Panc1 (cell line): ENCODE measurements at regions not wholly inside any gene's neighbourhood (a gene's known extent, or its start where the extent isn't known, plus 50 kb on each side); places are given as distances from the start of the nearest gene placed in this dataset.

Source experiments
- ATAC-seq: fragments of 200-7000 bp; cut with Tn5 transposase; 2 replicates; pipeline ENCODE4 v1.9.1; 2020; ENCODE audit warnings: mild to moderate bottlenecking, moderate library complexity
- BruUV-seq: library from RNA; stranded (reverse); fragments of 400-500 nt; replicated peaks from 2 replicates; lab custom pipeline; 2021; lab: Mats Ljungman, UMichigan
- CTCF ChIA-PET: fragments of 300-600 bp; sonication (Branson Sonifier 250); formaldehyde crosslinking; loops from one replicate; lab custom pipeline; 2022; ENCODE audit warnings: antibody characterized with exemption; lab: Charles Lee
- POLR2A ChIA-PET: fragments of 300-600 bp; sonication (Branson Sonifier 250); formaldehyde crosslinking; loops from one replicate; lab custom pipeline; 2022; ENCODE audit warnings: antibody characterized with exemption; lab: Charles Lee
- DNase-seq: peaks from one replicate; pipeline ENCODE4 v3.0.0-alpha.2; 2010; ENCODE audit warnings: low read depth, low spot score
- H3K27ac ChIP-seq: 2 replicates; pipeline ENCODE4 v1.5.1; 2011; ENCODE audit warnings: mild to moderate bottlenecking, low read length, inconsistent platforms
- H3K27me3 ChIP-seq: fragments of 200-500 bp; sonication (Bioruptor generic); 2 replicates; pipeline ENCODE4 v1.6.0; 2014; ENCODE audit warnings: low read length, inconsistent platforms; ENCODE audit not compliant: control insufficient read depth, insufficient read depth
- H3K36me3 ChIP-seq: fragments of 200-500 bp; sonication (Bioruptor generic); 2 replicates; pipeline ENCODE4 v1.5.1; 2014; ENCODE audit warnings: inconsistent platforms, mild to moderate bottlenecking, low read length, moderate library complexity; ENCODE audit not compliant: control insufficient read depth, insufficient read depth
- H3K4me1 ChIP-seq: 2 replicates; pipeline ENCODE4 v1.5.1; 2011; ENCODE audit warnings: inconsistent platforms, mild to moderate bottlenecking, low read length, moderate library complexity; ENCODE audit not compliant: control insufficient read depth, insufficient read depth
- H3K4me3 ChIP-seq, 2 experiments: 2 replicates each; pipeline ENCODE4 v1.5.1; 2011 to 2012; ENCODE audit warnings: low read depth in 2 of 2, low read length in 2 of 2, mild to moderate bottlenecking in 2 of 2, inconsistent platforms in 1 of 2, moderate library complexity in 1 of 2
- H3K9me3 ChIP-seq: fragments of 200-500 bp; sonication (Bioruptor generic); 2 replicates; pipeline ENCODE4 v1.5.1; 2014; ENCODE audit warnings: low read depth, mild to moderate bottlenecking, inconsistent platforms, low read length, moderate library complexity; ENCODE audit not compliant: control insufficient read depth, insufficient read depth
- CTCF ChIP-seq: fragments of 450-650 bp; IDR thresholded peaks from 2 replicates; pipeline ENCODE4 v1.5.1; 2017; ENCODE audit warnings: mild to moderate bottlenecking
- POLR2AphosphoS5 ChIP-seq: IDR thresholded peaks from 2 replicates; pipeline ENCODE4 v1.6.1; 2012; ENCODE audit warnings: mild to moderate bottlenecking, low read depth, low read length, moderate library complexity
- REST ChIP-seq, 2 experiments: IDR thresholded peaks; 2 replicates each; pipeline ENCODE4 v1.6.1; 2011 to 2012; ENCODE audit warnings: low read depth in 2 of 2, control low read depth in 1 of 2, low read length in 1 of 2, mild to moderate bottlenecking in 1 of 2, moderate library complexity in 1 of 2; ENCODE audit not compliant: insufficient read depth in 1 of 2
- SIN3A ChIP-seq: IDR thresholded peaks from 2 replicates; pipeline ENCODE4 v1.6.1; 2012; ENCODE audit warnings: low read depth, mild to moderate bottlenecking, low read length, moderate library complexity, borderline replicate concordance; ENCODE audit not compliant: insufficient read depth
- TCF7L2 ChIP-seq: IDR thresholded peaks from 2 replicates; pipeline ENCODE4 v1.6.1; 2011; ENCODE audit warnings: mild to moderate bottlenecking, low read depth, low read length, inconsistent platforms
- in situ Hi-C: cut with HindIII; loops from 2 replicates; pipeline ENCODE4 v1.10.0; 2016; ENCODE audit warnings: low sequenced_read_pairs, low pct_unique_long_range_greater_than_20kb
- intact Hi-C: fragments of 100-400 bp; cut with micrococcal nuclease; formaldehyde crosslinking; loops from one replicate; pipeline ENCODE4 v1.10.0; 2022; ENCODE audit not compliant: unreplicated experiment

GRCh38 chr1:170369417-170369816, 162.5 kb upstream of the GORAB start:
- ChIA-PET POLR2A (no interaction called here), CTCF (no interaction called here)
- intact Hi-C loops: no loop called here
- no TSS peak for BruUV-seq
- Histone ChIP-seq H3K9me3 (no peaks in the 10 kb centered on the region), H3K27me3 (no peaks in the 10 kb centered on the region), H3K4me3 (no peak overlapping the region), H3K36me3 (no peaks in the 10 kb centered on the region), H3K27ac (no peak overlapping the region), H3K4me1 (no peaks in the 10 kb centered on the region)
- TF ChIP-seq POLR2AphosphoS5: no peak
- no peak for TF ChIP-seq REST (IDR thresholded peaks at IDR 0.05; ENCODE audit: insufficient read depth in 1 of 2, low read depth in 2 of 2, low read length in 1 of 2)
- no peak for TF ChIP-seq TCF7L2
- TF ChIP-seq SIN3A: no peak
- no peak for TF ChIP-seq CTCF
- DNase-seq: no peak
- no peak for ATAC-seq
- in situ Hi-C loops: no loop called here

GRCh38 chr1:170370087-170370486, 161.9 kb upstream of the GORAB start:
- no TSS peak for BruUV-seq
- CTCF ChIA-PET: no interaction called here
- intact Hi-C loops: no loop called here
- no peaks in the 10 kb centered on the region for H3K9me3 ChIP-seq
- no peak overlapping the region for H3K4me3 ChIP-seq
- in situ Hi-C loops: no loop called here
- no peak for DNase-seq
- H3K36me3 ChIP-seq: no peaks in the 10 kb centered on the region
- no peak for ATAC-seq
- TF ChIP-seq CTCF (no peak), TCF7L2 (no peak), SIN3A (no peak), POLR2AphosphoS5 (no peak), REST (IDR thresholded peaks at IDR 0.05; ENCODE audit: insufficient read depth in 1 of 2, low read depth in 2 of 2, low read length in 1 of 2) (no peak)
- no peaks in the 10 kb centered on the region for H3K4me1 ChIP-seq
- no peak overlapping the region for H3K27ac ChIP-seq
- POLR2A ChIA-PET: no interaction called here
- H3K27me3 ChIP-seq: no peaks in the 10 kb centered on the region
